Ovary (tissue), 3 donors: ENCODE measurements at regions not wholly inside any gene's neighbourhood (a gene's known extent, or its start where the extent isn't known, plus 50 kb on each side); places are given as distances from the start of the nearest gene placed in this dataset.

Source experiments
- CTCF ChIP-seq, 3 donors: fragments of 450-650 bp in 2 of 3; fragments of 200-600 bp in 1 of 3; IDR thresholded peaks; one replicate each; pipeline versions ENCODE4 v1.5.1 to v1.8.0; 2016 to 2022; ENCODE audit warnings: antibody characterized with exemption in 3 of 3, mild to moderate bottlenecking in 1 of 3
- POLR2A ChIP-seq: fragments of 450-650 bp; IDR thresholded peaks from one replicate; pipeline ENCODE4 v1.6.1; 2017; ENCODE audit warnings: antibody characterized with exemption, mild to moderate bottlenecking, moderate library complexity
- donor health status: DM: no; HTN: no; CAD: no.

GRCh38 chr5:130272837-130273236 is 368.6 kb downstream of the CHSY3 start:
- TF ChIP-seq CTCF (IDR thresholded peaks at IDR 0.05) (no peak), POLR2A (no peak)
